ENCODE measurements at regions not wholly inside any gene's neighbourhood (a gene's known extent, or its start where the extent isn't known, plus 50 kb on each side); places are given as distances from the start of the nearest gene placed in this dataset.

DNA sequence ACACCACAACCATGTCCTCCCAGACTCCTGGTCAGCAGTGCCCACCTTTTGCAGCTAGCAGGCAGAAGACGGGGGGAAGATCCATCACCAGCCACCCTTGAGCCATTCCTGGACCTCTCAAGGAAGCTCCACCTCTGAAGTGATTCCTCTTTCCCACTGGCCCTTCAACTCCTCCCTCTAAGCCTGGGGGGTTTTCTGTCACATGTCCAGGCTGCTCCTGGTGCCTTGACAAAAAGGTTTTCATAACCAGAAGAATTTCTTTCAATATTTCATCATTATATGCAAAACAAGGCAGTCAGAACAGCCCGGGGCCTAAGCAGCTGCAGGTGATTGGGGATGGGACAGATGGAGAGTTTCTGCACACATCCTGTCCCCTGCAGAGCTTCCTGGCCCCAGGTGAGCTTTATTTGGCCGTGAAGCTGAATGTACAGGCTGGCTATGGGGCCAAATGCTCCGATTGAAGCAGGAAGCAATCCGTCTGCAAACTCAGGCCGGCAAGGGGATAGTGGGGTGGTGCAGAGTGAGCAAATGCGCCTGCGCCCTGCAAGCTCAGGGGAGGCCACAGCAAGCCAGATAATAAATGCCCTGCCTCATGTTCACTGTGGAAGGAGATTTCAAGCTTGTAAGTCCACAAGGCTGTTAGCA lies 173.5 kb downstream of the C5orf15 start:
- no peak for DNase-seq

DNA sequence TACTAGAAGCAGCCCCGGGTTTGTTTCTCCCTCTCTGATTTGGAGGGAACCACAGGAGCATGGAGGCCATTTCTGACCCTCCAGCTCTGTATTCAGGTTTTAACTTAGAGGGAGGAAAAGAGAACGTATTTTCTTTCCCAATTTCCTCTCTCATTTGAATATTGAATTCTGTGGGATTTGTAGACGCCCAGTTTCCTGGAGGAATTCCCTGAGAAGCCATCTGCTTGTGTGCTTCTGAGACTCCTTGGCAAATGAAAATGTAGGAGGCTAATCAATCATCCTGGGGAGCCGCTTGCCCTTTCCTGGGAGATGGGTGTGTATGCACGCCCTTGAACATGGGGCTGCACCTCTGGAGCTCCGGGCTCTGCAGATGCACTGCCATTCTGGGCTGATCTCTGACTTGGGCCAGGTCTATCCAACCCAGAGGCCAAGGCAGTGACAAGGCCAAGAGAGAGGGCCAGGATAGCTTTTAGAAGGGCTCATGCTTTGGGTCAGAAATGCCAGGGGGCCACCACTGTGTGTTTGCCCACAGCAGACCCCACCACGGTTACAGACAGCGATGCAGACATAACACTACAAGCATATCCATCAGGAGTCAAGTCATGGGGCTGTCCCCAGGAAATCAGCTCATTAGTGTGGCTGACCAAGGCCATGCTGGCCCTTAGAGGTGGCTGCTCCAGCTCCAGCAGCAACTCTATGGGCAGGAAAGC lies 174.5 kb downstream of the C5orf15 start:
- DNase-seq, result no peak

DNA sequence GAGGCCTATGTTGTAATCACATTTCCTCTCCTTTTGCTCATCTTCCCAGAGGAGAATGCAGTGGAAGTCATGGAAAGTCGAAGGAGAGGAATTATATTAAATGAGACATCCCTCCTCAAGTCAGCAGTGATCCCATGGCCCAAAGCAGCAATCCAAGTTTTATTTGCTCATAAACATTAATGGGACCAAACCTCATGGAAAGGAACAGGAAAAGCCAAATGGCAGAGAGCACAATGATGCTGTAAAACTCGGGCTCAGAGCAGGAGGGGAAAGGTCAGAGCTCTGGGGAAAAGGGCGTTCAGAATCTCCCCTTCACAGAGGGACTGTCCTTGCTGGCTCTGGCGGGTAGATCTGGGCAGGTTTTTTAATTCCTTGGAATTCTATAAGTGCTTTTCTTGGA lies 175.8 kb downstream of the C5orf15 start:
- no peak for DNase-seq

DNA sequence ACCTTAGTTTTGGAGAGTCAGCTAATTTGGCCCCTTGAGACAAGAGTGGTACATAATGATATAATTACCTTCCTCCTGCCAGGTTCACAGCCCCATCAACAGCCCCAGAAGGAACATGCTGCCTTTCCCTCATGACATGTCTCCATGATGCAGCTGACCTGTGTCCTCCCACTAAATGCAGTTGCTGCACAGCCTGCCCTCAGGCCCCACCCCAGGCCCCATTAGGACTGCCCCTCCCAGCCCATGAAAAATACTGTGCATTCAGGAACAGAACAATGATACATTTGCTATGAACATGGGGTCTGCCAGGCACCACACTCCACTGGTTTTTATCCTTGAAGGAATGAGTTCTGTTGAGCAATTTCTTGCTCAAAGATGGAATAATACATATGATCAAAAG lies 176.4 kb downstream of the C5orf15 start:
- no peak for DNase-seq

DNA sequence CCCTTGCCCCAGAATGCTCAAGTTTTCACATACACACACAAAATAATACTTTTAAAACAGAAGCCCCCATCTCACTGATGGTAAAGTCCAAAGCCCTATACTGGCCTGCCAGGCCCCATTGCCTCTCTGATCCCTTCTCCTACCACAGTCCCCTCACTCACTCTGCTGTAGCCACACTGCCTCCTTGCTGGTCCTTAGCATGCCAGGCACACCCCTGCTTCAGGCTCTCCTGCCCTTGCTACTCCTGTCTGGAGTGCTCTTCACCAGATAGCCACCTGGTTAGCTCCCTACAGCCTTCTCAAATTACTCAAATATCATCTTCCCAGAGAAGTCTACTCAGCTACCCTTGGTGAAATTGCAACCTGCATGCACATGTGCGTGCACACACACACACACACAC lies 177.5 kb downstream of the C5orf15 start:
- peak; percentile 17 for DNase-seq

DNA sequence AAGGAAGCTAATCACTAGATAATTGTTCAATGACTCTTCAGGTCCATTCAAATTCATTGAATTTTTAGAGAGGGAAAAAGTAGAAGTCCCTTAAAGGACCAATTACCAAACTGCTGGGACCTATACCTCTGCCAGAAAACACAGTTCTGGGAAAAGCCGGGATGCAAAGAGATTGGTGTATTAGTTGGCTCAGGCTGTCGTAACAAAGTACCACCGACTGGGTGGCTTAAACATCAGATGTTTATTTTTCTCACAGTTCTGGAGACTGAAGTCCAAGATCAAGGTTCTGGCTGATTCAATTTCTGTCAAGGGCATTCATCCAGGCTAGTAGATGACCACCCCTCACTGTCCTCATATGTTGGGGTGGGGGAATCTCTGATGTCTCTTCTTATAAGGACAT lies 177.1 kb upstream of the FSTL4 start:
- no peak for DNase-seq

DNA sequence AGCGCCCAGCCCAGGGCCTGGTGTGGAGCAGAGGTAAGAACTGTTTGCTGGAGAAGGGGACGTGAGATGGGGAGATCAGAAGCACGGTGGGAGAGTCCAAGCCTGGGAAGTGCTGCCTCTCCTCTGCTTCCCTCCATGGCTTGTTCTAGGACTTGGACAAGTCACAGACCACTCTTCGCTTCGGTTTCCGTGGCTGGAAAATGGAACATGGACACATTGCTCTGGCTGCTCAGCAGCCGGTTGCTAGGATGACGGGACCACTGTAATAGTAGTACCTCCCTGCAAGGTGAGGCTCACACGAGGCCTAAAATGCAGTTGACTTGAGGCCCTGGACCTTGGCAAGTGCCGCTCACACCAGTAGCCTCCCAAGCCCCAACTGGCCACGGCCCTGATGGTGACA lies 175.8 kb upstream of the FSTL4 start:
- DNase-seq, result no peak

DNA sequence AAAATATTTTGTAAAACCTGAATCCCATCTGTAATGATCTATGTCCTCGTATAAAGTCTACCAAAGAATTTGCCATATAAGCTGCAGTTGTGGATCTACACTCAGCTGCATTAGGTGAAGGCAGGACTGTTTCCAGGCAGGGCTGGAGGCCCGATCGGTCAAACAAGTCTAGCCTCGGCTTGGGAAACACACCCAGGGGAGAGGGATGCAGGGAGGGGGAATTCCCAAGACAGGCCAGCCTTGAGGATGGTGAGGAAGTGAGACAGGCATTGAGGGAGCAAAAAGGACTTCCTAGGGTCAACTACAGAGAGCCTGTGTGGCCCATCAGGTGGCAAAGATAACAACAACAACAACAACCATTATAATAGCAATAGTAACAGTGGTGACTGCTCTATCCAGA lies 174.1 kb upstream of the FSTL4 start:
- DNase-seq, result no peak

DNA sequence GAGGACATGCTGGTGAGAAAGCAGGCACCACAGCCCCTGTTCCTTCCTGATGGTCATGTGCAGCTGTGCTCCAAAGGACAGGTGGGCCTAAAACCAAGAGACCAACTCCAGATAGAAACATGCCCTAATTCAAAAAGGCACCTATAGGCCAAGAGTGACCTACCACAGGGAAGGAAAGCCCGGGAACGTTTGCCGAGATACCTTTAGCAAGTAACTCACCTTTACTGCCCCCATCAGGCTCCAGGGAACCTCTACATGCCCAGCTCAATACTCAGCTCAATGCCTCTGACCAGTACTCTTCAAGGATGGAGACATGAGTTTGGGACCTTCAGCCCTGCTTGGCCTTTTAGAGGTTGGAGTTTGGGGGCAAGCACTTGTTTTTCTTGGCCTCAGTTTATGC lies 172.8 kb upstream of the FSTL4 start:
- no peak for DNase-seq

DNA sequence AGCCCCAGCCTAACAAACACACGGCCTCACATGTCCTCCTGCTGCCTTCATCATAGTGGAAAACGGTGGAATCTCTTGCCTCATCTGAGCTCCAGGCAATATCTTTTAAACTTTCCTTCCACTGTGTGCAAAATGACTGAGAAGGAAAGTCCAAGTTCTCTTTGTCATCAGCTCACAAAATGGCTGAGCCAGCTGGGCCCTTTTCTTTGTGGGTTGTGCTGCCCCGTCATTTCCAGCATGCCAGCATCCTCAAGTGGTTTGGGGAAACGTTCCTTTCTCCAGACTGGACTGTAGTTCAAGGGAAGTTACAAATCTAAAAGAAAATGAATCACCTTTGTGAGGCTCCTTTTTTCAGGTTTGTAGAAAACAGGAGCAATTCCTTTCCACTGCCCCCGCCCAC lies 171.1 kb upstream of the FSTL4 start:
- DNase-seq, result no peak

DNA sequence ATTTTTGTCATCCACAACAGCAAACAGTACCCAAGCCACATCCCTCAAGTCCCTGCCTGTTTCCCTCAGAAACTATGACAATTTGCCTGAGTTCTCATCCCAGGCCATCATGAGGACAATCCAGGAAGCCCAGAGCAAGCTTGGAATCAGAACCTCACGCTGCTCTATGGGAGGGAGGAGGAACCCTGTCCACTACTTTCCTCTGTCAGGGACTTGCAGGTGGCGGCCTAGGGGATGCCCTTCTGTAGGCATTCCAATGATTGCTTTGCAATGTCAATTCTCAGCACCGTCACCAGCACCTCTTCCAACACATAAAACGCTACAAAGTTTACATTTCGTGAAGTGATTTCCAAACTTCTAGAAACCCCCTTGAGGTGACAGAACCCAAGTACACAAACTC lies 170.4 kb upstream of the FSTL4 start:
- DNase-seq, result no peak

DNA sequence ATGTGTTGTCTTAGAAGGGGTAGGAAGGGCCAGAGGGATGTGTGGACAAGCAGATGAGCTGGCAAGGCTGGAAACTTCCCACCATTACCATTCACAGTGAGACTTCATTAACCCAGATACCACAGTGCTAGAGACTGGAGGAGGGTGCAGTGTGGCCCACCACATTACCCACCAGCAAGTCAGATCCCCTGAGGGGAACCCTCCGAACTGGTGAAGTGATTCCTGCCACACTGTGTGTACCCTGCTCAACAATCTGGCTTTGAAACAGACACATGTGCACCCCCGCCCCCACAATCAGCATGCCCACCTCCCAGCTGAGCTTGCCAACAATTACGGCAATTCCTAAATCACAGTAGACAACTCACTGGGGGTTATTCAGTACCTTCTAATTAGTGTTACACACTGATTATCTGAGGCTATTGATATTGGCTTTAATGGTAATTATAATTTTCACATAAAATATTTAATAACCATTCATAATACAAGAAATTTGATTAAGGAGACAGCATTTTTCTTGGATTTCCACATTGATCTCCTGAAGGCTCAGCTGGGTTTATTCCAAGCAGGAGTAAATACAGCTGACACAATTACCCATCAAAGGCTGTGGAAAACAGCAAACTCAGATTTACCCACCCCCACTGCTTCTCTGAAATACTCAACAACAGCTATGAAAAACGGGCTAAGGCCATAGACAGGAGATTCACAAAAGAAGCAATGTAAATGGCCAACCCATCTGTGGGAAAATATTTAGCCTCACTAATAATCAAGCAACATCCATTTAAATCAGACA lies 169.3 kb upstream of the FSTL4 start:
- peak; percentile 37 for DNase-seq

DNA sequence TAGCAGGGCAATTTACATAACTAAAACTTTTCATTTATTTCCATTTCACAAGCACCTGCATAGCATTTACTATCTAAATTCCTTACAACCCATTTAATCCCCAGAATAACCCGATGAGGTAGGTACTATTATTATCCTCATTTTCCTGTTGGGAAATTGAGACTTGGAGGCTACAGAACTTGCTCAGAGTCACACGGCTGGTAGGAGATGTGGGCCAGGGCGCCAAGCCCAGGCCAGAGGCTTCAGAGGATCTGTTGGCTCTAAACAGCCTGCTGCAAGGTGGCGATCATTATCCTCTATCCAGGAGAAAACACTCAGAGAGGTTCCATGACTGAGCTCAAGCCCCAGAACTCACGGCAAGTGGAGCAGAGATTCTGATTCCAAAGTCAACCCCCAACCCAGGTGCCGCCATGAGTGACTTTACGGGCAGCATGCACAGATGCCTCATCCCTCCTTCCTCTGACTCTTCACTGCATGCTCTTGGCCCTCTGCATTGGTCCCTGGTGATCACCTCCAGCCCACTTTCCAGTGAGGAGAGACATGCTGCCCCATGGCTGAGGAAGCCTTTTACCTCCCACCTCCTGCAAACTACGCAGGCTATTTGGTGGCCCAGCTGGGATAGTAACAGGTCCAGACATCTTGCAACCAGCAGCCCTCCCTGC lies 168.4 kb upstream of the FSTL4 start:
- no peak for DNase-seq

DNA sequence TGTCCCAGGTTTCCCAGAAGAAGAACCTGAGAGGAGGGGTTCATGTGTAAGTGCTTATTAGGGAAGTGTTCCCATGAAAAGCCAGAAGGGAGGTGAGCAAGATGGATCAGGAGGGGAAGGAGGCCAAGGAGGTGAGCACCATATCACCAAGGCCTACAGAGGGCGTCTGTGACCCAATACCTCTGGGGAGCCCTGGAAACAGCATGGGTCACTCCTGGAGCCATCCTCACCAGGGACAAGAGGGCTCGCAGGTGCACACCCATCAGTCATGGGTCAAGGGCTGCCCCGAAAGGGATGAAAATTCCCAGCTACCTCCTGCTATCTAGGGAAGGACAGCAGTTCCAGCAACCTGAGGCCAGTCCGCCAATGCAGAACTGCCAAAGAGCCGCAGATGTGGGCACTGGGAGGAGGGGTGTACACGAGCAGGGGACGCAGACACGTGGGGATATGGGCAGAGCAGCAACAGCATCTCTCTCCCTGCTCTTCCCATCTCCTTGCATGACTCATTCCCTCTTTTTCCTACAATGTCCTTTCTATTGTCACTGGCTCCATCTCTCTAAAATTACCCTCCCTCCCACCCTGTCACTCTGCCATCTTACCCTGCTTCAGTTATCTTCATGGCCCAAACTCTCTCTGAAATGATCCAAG lies 167.6 kb upstream of the FSTL4 start:
- DNase-seq, result no peak

DNA sequence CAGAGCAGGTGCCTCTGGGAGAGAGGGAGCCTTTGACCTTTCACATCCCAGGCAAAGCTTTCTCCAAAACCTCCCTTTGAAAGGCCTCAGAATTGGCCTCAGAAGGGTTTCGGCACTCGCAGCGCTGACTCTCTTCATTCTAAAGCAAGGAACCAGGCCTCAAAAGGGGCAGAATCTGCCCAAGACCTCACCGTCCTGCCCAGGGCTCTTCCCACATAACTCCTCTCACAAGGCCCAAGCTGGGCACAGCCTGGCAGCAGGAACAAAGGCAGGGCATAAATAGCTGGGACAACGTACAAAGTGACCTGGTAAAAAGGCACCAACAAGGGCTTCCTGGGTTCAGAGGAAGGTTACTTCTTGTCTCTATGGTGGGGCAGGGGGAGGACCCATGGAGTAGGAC lies 166.3 kb upstream of the FSTL4 start:
- DNase-seq, result no peak

DNA sequence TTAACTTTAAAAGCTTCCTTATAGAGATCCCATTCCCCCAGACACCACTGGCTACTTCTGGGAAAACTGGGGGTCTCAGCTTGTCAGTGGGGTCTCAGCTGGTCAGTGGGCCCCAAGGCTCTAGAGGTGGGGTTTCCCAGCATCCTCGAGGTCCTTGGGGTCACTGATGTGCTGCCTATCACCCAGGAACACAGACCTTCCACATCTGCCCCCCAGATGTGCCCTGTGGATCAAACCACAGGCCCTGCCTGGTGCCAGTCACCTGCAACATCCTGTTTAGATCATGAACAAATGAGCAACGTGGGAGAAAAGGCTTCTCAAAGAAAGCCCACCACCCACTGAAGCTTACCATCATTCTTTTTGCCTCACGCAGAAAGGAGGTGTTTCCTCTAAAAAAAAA lies 165.6 kb upstream of the FSTL4 start:
- DNase-seq, result no peak

DNA sequence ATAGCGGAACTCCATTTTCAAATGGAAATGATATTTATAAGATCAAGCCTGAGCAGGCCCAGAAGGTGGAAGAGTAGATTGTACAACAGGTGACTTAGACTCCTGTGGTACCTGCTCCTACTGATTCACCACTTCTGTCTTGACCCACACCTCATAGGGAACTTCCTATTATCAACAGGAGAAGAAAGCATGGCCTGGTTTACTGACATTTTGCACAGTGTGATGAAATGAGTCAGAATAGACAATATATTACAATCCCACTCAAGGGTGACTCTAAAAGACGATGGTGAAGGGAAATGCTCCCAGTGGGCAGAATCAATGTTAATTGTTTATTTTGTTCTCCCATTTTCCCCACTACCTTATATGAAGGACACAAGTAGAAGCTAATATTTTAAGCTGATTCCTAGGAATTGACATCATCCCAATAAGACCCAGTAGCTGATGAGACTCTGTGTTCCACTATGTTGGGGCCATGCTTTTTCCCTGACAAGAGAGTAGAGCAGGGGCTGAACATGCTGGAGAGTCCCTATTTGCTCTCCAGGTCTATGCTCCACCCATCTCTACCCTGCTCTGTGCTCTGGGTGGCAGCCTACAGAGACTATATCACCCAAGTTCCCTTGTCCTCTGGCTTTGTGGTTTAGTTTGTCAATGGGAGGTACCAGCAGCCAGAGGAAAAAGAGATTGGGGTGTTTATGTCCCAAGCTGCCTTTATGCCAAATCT lies 163.4 kb upstream of the FSTL4 start:
- DNase-seq, result no peak

DNA sequence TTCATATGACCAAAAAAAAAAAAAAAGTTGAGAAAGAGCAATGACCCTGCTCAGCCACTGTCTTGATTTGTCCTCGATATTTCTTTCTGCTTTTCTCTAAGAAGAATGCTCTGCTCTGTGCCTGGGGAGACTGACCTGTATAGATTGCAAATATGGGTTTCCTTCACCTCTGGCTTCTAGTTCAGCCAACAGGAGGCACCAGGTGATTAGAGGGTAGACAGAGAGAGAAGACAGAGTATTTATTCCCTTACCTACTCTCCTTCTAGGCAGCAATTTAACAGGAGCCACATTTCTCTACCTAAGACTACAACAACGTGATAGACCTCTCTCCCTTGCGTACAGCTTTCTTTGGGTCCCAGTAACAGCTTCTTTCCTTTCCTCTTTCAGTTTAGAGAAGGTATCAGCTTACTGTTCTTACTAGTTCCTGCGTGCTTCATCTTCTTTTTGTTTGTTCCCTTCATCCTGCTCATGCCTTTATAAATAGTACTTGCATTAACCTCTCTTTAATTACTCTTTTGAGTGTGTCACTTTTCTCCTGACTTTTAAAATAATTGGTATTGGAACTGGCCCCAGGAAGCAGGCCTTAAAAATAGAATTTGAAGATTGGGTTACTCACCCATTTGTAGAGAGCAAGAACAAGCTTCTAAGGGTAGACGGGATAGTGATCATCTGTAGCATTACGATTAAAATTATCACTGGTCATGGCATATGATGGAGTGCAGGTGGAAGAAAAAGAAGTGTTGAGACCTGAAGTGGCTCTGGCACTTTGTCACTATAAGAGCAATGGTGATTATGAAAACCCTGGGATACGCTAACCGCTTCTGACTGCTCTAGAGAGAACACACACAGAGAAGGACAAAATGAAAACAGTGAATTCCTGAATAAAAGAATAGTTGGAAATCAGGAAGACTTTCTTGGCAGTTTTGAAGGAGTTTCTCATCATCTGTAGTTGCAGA lies 161.2 kb upstream of the FSTL4 start:
- DNase-seq, result peak; percentile 26

DNA sequence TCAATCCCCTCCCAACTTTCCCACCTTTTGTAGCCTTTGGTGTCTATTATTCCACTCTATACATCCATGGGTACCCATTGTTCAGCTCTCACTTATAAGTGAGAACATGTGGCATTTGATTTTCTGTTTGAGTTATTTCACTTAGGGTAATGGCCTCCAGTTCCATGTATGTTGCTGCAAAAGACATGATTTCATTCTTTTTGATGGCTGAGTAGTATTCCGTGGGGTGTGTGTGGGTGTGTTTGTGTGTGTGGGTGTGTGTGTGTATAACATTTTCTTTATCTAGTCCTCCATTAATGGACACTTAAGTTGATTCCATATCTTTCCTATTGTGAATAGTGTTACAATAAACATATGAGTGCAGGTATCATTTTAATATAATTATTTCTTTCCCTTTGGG lies 157.5 kb upstream of the FSTL4 start:
- no peak for DNase-seq

DNA sequence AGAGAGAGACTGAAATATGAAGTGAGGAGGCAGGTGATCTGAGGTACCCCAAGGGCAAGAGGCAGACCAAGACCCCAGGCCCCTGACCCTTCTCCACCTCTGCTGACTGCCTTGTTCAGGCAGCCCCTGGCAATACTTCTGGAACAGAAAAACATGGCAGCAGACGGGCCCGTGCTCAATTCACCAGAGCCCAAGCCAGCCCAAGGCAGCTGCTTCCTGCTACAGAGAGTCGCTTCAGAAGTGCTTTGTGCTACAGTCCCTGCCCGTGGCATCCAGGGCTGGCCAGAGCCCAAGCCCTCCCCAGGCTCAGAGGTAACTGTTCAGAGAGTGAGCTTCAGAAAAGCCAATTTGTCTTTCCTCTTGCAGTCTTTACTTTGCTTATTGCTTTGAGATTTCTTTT lies 151.4 kb upstream of the FSTL4 start:
- peak; percentile 43 for DNase-seq

DNA sequence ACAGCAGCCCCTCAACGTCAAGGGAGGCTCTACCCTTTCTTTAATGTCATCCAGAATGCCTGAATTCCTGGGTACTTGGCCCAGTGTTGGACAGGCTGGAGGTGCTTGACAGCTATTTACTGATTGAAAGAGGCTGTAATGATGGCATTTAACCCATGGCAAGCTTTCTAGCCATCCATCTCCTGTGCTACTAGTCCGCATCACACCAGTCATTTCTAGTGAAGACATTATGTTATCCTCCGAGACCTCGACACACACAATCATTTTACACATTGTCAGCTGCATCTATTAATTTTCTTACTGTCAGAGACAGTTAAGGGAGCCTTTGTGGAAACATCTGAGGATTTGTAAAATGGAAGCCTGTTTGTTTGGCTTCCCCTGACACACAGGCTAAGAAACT lies 149.3 kb upstream of the FSTL4 start:
- DNase-seq, result no peak
